Activated CD8-positive, alpha-beta T cell treated with anti-CD3 and anti-CD28 coated beads for 36 hours (primary cell): ENCODE measurements at regions not wholly inside any gene's neighbourhood (a gene's known extent, or its start where the extent isn't known, plus 50 kb on each side); places are given as distances from the start of the nearest gene placed in this dataset.

ENCODE experiments used
- ATAC-seq: fragments of 200-7000 bp; cut with Tn5 transposase; one replicate; pipeline ENCODE4 v1.10.0; 2021; ENCODE audit warnings: mild to moderate bottlenecking, moderate library complexity
- CTCF ChIA-PET: fragments of 350-600 bp; sonication (Branson Sonifier 250); formaldehyde crosslinking; loops from one replicate; lab custom pipeline; 2021; ENCODE audit warnings: antibody characterized with exemption; lab: Charles Lee
- POLR2A ChIA-PET: fragments of 350-600 bp; sonication (Branson Sonifier 250); formaldehyde crosslinking; loops from one replicate; lab custom pipeline; 2021; ENCODE audit warnings: antibody characterized with exemption; lab: Charles Lee
- DNase-seq: peaks from one replicate; pipeline ENCODE4 v3.0.0-alpha.2; 2020
- H3K27ac Mint-ChIP-seq: one replicate; pipeline ENCODE4 v1.8.0; 2021; ENCODE audit warnings: mild to moderate bottlenecking, mixed read lengths
- H3K27me3 Mint-ChIP-seq: one replicate; pipeline ENCODE4 v1.8.0; 2021; ENCODE audit warnings: mixed read lengths
- H3K36me3 Mint-ChIP-seq: one replicate; pipeline ENCODE4 v1.8.0; 2021; ENCODE audit warnings: low read depth, mixed read lengths
- H3K4me1 Mint-ChIP-seq: one replicate; pipeline ENCODE4 v1.8.0; 2021; ENCODE audit warnings: low read depth, mixed read lengths
- H3K4me3 Mint-ChIP-seq: one replicate; pipeline ENCODE4 v1.8.0; 2021; ENCODE audit warnings: mild to moderate bottlenecking, moderate library complexity, mixed read lengths
- H3K9me3 Mint-ChIP-seq: one replicate; pipeline ENCODE4 v1.8.0; 2021; ENCODE audit warnings: mixed read lengths
- intact Hi-C: fragments of 100-400 bp; cut with micrococcal nuclease; formaldehyde crosslinking; loops from one replicate; pipeline ENCODE4 v1.10.0; 2022
- TF ChIP-seq, protein P1 (sequence below): fragments of 200-600 bp; IDR thresholded peaks from one replicate; pipeline ENCODE4 v1.8.0; 2022; ENCODE audit warnings: antibody characterized with exemption, mild to moderate bottlenecking

DNA sequence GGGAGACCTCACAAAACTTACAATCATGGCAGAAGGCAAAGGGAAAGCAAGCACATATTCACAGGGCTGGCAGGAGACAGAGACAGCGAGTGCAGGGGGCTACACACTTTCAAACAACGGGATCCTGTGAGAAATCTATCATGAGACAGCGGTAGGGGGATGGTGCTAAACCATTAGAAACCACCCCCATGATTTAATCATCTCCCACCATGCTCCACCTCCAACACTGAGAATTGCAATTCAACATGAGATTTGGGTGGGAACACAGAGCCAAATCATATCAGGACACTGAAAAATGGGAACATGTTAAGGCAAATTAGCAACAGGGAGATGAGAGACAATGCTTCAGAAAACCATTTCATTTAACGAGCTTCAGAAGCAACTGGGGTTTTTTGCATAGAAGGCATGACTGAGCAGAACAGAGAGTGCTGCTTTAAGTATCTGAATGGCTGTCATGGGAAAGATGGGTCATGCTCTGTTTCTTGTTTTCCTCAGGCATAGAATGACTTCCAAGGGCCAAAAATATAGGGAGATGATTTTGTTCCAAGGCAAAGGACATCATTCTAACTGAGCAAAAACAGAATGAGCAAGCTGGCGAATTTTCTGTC is 100.8 kb upstream of the MAP2 start:
- CTCF ChIA-PET, result interaction anchor here (1.0 kb wide), 1 partner anchor 254 kb away, joined by 3 read pairs; no protein-coding TSS in a partner anchor
- no peak for DNase-seq
- no peak for ATAC-seq
- H3K9me3 Mint-ChIP-seq, result no peaks in the 10 kb centered on the region
- no peak overlapping the region for H3K4me3 Mint-ChIP-seq
- intact Hi-C loops, result no loop called here
- H3K36me3 Mint-ChIP-seq, result no peaks in the 10 kb centered on the region
- no peak overlapping the region for H3K27ac Mint-ChIP-seq
- H3K4me1 Mint-ChIP-seq, result no peaks in the 10 kb centered on the region
- POLR2A ChIA-PET, result no interaction called here
- TF ChIP-seq, protein P1, sequence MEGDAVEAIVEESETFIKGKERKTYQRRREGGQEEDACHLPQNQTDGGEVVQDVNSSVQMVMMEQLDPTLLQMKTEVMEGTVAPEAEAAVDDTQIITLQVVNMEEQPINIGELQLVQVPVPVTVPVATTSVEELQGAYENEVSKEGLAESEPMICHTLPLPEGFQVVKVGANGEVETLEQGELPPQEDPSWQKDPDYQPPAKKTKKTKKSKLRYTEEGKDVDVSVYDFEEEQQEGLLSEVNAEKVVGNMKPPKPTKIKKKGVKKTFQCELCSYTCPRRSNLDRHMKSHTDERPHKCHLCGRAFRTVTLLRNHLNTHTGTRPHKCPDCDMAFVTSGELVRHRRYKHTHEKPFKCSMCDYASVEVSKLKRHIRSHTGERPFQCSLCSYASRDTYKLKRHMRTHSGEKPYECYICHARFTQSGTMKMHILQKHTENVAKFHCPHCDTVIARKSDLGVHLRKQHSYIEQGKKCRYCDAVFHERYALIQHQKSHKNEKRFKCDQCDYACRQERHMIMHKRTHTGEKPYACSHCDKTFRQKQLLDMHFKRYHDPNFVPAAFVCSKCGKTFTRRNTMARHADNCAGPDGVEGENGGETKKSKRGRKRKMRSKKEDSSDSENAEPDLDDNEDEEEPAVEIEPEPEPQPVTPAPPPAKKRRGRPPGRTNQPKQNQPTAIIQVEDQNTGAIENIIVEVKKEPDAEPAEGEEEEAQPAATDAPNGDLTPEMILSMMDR, result no peak
- no peaks in the 10 kb centered on the region for H3K27me3 Mint-ChIP-seq

DNA sequence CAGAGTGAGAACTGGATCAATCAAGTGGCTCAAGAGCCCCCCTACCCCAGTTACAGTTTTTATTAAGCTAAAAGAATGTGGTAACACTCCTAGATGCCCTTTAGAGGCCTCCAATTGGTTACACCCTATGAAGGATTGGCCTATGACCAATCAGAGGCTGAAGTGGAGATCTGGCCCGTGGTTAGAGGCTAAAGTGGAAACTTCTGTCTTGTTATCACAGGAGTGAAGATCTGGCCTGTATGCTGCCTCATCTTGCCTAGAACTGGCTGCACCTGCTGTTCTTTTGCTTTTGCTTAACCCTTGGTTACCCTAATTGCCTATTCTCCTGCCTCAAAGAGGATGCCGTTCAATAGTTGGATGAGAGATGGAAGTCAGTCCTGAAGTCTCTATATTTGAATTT is 100.1 kb upstream of the MAP2 start:
- no peak overlapping the region for H3K27ac Mint-ChIP-seq
- H3K27me3 Mint-ChIP-seq, result no peaks in the 10 kb centered on the region
- no peak for DNase-seq
- ChIA-PET POLR2A (no interaction called here), CTCF (interaction anchor here (1.0 kb wide), 1 partner anchor 253 kb away, joined by 3 read pairs; no protein-coding TSS in a partner anchor)
- H3K9me3 Mint-ChIP-seq, result no peaks in the 10 kb centered on the region
- H3K4me3 Mint-ChIP-seq, result no peak overlapping the region
- no peak for ATAC-seq
- intact Hi-C loops, result no loop called here
- no peaks in the 10 kb centered on the region for H3K36me3 Mint-ChIP-seq
- TF ChIP-seq, protein P1, result no peak
- H3K4me1 Mint-ChIP-seq, result no peaks in the 10 kb centered on the region

DNA sequence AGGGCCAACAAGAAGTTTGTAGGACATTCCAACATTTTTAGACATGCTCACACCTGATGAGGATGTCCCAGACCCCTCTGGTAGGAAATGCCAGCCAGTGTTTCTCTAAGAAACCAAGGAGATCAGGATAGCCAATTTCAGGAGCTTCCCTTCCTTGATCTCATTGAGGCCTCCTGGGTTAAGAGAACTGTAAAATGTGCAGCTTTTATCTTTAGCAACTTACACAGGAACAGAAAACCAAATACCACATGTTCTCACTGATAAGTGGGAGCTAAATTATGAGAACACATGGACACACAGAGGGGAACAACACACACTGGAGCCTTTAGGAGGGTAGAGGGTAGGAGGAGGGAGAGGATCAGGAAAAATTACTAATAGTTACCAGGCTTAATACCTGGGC is 99.6 kb upstream of the MAP2 start:
- ChIA-PET POLR2A (no interaction called here), CTCF (interaction anchor here (1.0 kb wide), 1 partner anchor 10 kb away, joined by 3 read pairs; no protein-coding TSS in a partner anchor)
- ATAC-seq, result no peak
- TF ChIP-seq, protein P1, result no peak
- no peak for DNase-seq
- H3K9me3 Mint-ChIP-seq, result no peaks in the 10 kb centered on the region
- intact Hi-C loops, result no loop called here
- H3K4me3 Mint-ChIP-seq, result no peak overlapping the region
- H3K4me1 Mint-ChIP-seq, result no peaks in the 10 kb centered on the region
- H3K27me3 Mint-ChIP-seq, result no peaks in the 10 kb centered on the region
- no peak overlapping the region for H3K27ac Mint-ChIP-seq
- H3K36me3 Mint-ChIP-seq, result no peaks in the 10 kb centered on the region

DNA sequence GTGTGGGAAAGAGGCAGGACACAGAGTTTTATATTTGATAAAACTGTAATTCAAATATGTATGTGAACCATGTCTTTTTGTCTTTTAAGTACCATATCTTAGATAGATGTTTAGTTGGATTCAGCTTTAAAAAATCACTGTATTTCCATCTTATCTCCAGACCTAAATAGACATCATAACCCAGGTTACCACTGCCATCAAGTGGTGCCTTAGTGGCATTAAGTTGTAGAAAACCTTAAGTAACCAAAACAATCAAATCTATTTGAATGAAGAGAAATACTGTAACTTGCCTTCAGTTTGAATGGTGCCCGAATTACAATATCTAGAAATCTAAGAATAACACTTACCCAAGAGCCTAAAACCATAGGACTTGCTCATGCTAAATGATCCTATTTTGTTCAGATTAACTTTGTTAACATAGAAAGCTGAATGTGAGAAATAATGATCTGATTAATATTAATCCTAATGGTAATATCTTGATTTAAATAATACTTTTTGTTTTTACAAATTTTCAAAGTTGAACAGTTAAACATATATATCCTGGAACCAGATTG is 92.5 kb upstream of the MAP2 start:
- Mint-ChIP-seq H3K36me3 (no peaks in the 10 kb centered on the region), H3K4me1 (no peaks in the 10 kb centered on the region), H3K9me3 (no peaks in the 10 kb centered on the region), H3K27me3 (no peaks in the 10 kb centered on the region), H3K27ac (no peak overlapping the region), H3K4me3 (no peak overlapping the region)
- DNase-seq (peak; percentile 5), ATAC-seq (no peak)
- TF ChIP-seq, protein P1, result no peak
- ChIA-PET POLR2A (no interaction called here), CTCF (no interaction called here)
- intact Hi-C loops, result loop anchor here (10.0 kb wide), 1 partner anchor 93 kb away; the partner anchor contains the start of gene MAP2
